ENCODE measurements at regions not wholly inside any gene's neighbourhood (a gene's known extent, or its start where the extent isn't known, plus 50 kb on each side); places are given as distances from the start of the nearest gene placed in this dataset.

- DNase-seq (no peak), ATAC-seq (no peak)
- no peaks in the 10 kb centered on the region for H3K36me3 ChIP-seq
- H3K27me3 ChIP-seq: no peaks in the 10 kb centered on the region
- no peaks in the 10 kb centered on the region for H3K9me3 ChIP-seq
- no peak overlapping the region for H3K27ac ChIP-seq
- no peaks in the 10 kb centered on the region for H3K4me1 ChIP-seq
- no peak overlapping the region for H3K4me3 ChIP-seq
- intact Hi-C loops (cut with DNase I): loop anchor here in 1 of 2 donors (2.0 kb wide), 1 partner anchor 121 kb away; no protein-coding TSS in a partner anchor
- TF ChIP-seq POLR2A (IDR thresholded peaks at IDR 0.05) (no peak), CTCF (IDR thresholded peaks at IDR 0.05) (no peak)
Observed at GRCh38 chr11:32173977-32174376, 83.1 kb downstream of the RCN1 start.

- intact Hi-C loops (cut with DNase I): loop anchor here in 1 of 2 donors (5.0 kb wide), 1 partner anchor 124 kb away; no protein-coding TSS in a partner anchor
- H3K4me1 ChIP-seq: no peaks in the 10 kb centered on the region
- ATAC-seq (peak; percentile 85 to 93 (median 90)), DNase-seq (peak in 2 of 3 donors; percentile 38 to 75)
- H3K9me3 ChIP-seq: no peaks in the 10 kb centered on the region
- TF ChIP-seq POLR2A (IDR thresholded peaks at IDR 0.05) (no peak), CTCF (IDR thresholded peaks at IDR 0.05) (peak; percentile 85 to 94 (median 93))
- no peaks in the 10 kb centered on the region for H3K27me3 ChIP-seq
- WGBS (ENCODE audit: insufficient coverage, low coverage, low lambda C conversion rate, missing lambda C conversion rate): 27% methylated on average over 8 of the region's 8 CpGs
- H3K36me3 ChIP-seq: no peaks in the 10 kb centered on the region
- no peak overlapping the region for H3K27ac ChIP-seq
- H3K4me3 ChIP-seq: no peak overlapping the region
Observed at GRCh38 chr11:32176223-32176934, 85.5 kb downstream of the RCN1 start.

GRCh38 chr11:32178692-32179091 lies 87.8 kb downstream of the RCN1 start:
- H3K4me3 ChIP-seq: no peak overlapping the region
- ATAC-seq (no peak), DNase-seq (no peak)
- H3K36me3 ChIP-seq: no peaks in the 10 kb centered on the region
- no peak overlapping the region for H3K27ac ChIP-seq
- intact Hi-C loops (cut with DNase I): loop anchor here in 1 of 2 donors (5.0 kb wide), 1 partner anchor 126 kb away; no protein-coding TSS in a partner anchor
- H3K9me3 ChIP-seq: no peaks in the 10 kb centered on the region
- TF ChIP-seq POLR2A (IDR thresholded peaks at IDR 0.05) (no peak), CTCF (IDR thresholded peaks at IDR 0.05) (no peak)
- H3K4me1 ChIP-seq: no peaks in the 10 kb centered on the region
- H3K27me3 ChIP-seq: no peaks in the 10 kb centered on the region
- 45% methylated on average over 5 of the region's 7 CpGs for WGBS (ENCODE audit: insufficient coverage, low coverage, low lambda C conversion rate, missing lambda C conversion rate)

GRCh38 chr11:32183512-32183911 lies 92.6 kb downstream of the RCN1 start:
- H3K4me3 ChIP-seq: no peak overlapping the region
- DNase-seq: no peak
- WGBS (ENCODE audit: insufficient coverage, low coverage, low lambda C conversion rate, missing lambda C conversion rate): 84% methylated on average over 2 of the region's 3 CpGs
- no peaks in the 10 kb centered on the region for H3K4me1 ChIP-seq
- no peaks in the 10 kb centered on the region for H3K27me3 ChIP-seq
- no peaks in the 10 kb centered on the region for H3K9me3 ChIP-seq
- intact Hi-C loops (cut with DNase I): no loop called here
- H3K36me3 ChIP-seq: no peaks in the 10 kb centered on the region
- ATAC-seq: no peak
- TF ChIP-seq CTCF (IDR thresholded peaks at IDR 0.05) (no peak), POLR2A (IDR thresholded peaks at IDR 0.05) (no peak)
- H3K27ac ChIP-seq: no peak overlapping the region
